DOHH2 (cell line): ENCODE measurements at regions not wholly inside any gene's neighbourhood (a gene's known extent, or its start where the extent isn't known, plus 50 kb on each side); places are given as distances from the start of the nearest gene placed in this dataset.

Source experiments
- H3F3A ChIP-seq: fragments of 200-600 bp; sonication (generic), shearing (Covaris generic); 2 replicates; pipeline ENCODE4 v1.6.0; 2016; ENCODE audit warnings: antibody characterized with exemption, mild to moderate bottlenecking; ENCODE audit not compliant: control insufficient read depth, insufficient read depth
- H3K27ac ChIP-seq: fragments of 200-600 bp; sonication (generic); 2 replicates; pipeline ENCODE4 v1.5.1; 2014; ENCODE audit warnings: low read depth, mild to moderate bottlenecking, low read length, moderate library complexity
- H3K27me3 ChIP-seq: fragments of 200-600 bp; sonication (generic); 2 replicates; pipeline ENCODE4 v1.6.1; 2014; ENCODE audit warnings: mild to moderate bottlenecking, low read length, mixed read lengths; ENCODE audit not compliant: control insufficient read depth
- H3K36me3 ChIP-seq: fragments of 200-600 bp; sonication (generic); 2 replicates; pipeline ENCODE4 v1.6.1; 2014; ENCODE audit warnings: mild to moderate bottlenecking, low read length, moderate library complexity, mixed read lengths; ENCODE audit not compliant: control insufficient read depth
- H3K4me1 ChIP-seq: fragments of 200-600 bp; sonication (generic); 2 replicates; pipeline ENCODE4 v1.6.1; 2014; ENCODE audit warnings: mild to moderate bottlenecking, low read length, mixed read lengths; ENCODE audit not compliant: control insufficient read depth
- H3K4me2 ChIP-seq: fragments of 200-600 bp; sonication (generic); 2 replicates; pipeline ENCODE4 v1.6.0; 2014; ENCODE audit warnings: mild to moderate bottlenecking, low read length, moderate library complexity
- H3K4me3 ChIP-seq: fragments of 200-600 bp; sonication (generic); 2 replicates; pipeline ENCODE4 v1.5.1; 2014; ENCODE audit warnings: mild to moderate bottlenecking, low read length, mixed read lengths
- H3K79me2 ChIP-seq: fragments of 200-600 bp; sonication (generic); 2 replicates; pipeline ENCODE4 v1.6.1; 2014; ENCODE audit warnings: mild to moderate bottlenecking, low read length, mixed read lengths; ENCODE audit not compliant: control insufficient read depth
- H3K9me2 ChIP-seq: fragments of 200-600 bp; sonication (generic); replicated peaks from 2 replicates; pipeline ENCODE4 v1.6.1; 2014; ENCODE audit warnings: mild to moderate bottlenecking, low read length, mixed read lengths; ENCODE audit not compliant: control insufficient read depth
- H3K9me3 ChIP-seq: fragments of 200-600 bp; sonication (generic); 2 replicates; pipeline ENCODE4 v1.6.1; 2014; ENCODE audit warnings: antibody characterized with exemption, low read length, mixed read lengths; ENCODE audit not compliant: control insufficient read depth, insufficient read depth
- H4K20me1 ChIP-seq: fragments of 200-600 bp; sonication (generic); 2 replicates; pipeline ENCODE4 v1.6.0; 2014; ENCODE audit warnings: low read depth, mild to moderate bottlenecking, antibody characterized with exemption, low read length, moderate library complexity; ENCODE audit not compliant: control insufficient read depth, insufficient read depth
- CTCF ChIP-seq: fragments of 200-600 bp; sonication (generic); IDR thresholded peaks from one replicate; pipeline ENCODE4 v1.5.1; 2014; ENCODE audit warnings: antibody characterized with exemption, mild to moderate bottlenecking, low read depth, low read length; ENCODE audit not compliant: poor library complexity, severe bottlenecking
- EZH2phosphoT487 ChIP-seq: fragments of 200-600 bp; sonication (generic); IDR thresholded peaks from 2 replicates; pipeline ENCODE4 v1.6.1; 2017; ENCODE audit warnings: borderline replicate concordance, mild to moderate bottlenecking, antibody characterized with exemption, low read length, moderate library complexity, mixed read lengths

- no peak for TF ChIP-seq CTCF
- TF ChIP-seq EZH2phosphoT487 = no peak
- Histone ChIP-seq H3K4me2 (no peak overlapping the region), H4K20me1 (no peaks in the 10 kb centered on the region), H3K27ac (no peak overlapping the region), H3F3A (no peaks in the 10 kb centered on the region), H3K9me3 (no peaks in the 10 kb centered on the region), H3K4me3 (no peak overlapping the region), H3K27me3 (no peaks in the 10 kb centered on the region), H3K9me2 (no peaks in the 10 kb centered on the region), H3K36me3 (no peaks in the 10 kb centered on the region), H3K79me2 (no peaks in the 10 kb centered on the region), H3K4me1 (no peaks in the 10 kb centered on the region)
Observed at GRCh38 chr7:44541-44896, 147.9 kb upstream of the FAM20C start.

- TF ChIP-seq CTCF = no peak
- no peak for TF ChIP-seq EZH2phosphoT487
- Histone ChIP-seq H3F3A (no peaks in the 10 kb centered on the region), H3K79me2 (no peaks in the 10 kb centered on the region), H3K9me2 (no peaks in the 10 kb centered on the region), H3K4me3 (no peak overlapping the region), H3K4me2 (no peak overlapping the region), H3K27me3 (no peaks in the 10 kb centered on the region), H3K9me3 (no peaks in the 10 kb centered on the region), H3K4me1 (no peaks in the 10 kb centered on the region), H4K20me1 (no peaks in the 10 kb centered on the region), H3K36me3 (no peaks in the 10 kb centered on the region), H3K27ac (no peak overlapping the region)
Observed at GRCh38 chr7:45106-46090, 147.0 kb upstream of the FAM20C start.

GRCh38 chr7:46123-46829 lies 146.1 kb upstream of the FAM20C start:
- Histone ChIP-seq H3K4me3 (no peak overlapping the region), H3K9me2 (no peaks in the 10 kb centered on the region), H3K4me2 (no peak overlapping the region), H3K27ac (no peak overlapping the region), H3K27me3 (no peaks in the 10 kb centered on the region), H3K4me1 (no peaks in the 10 kb centered on the region), H3F3A (no peaks in the 10 kb centered on the region), H3K9me3 (no peaks in the 10 kb centered on the region), H4K20me1 (no peaks in the 10 kb centered on the region), H3K79me2 (no peaks in the 10 kb centered on the region), H3K36me3 (no peaks in the 10 kb centered on the region)
- TF ChIP-seq EZH2phosphoT487 (no peak), CTCF (no peak)
